Esophagus (tissue), 2 donors: ENCODE measurements at regions not wholly inside any gene's neighbourhood (a gene's known extent, or its start where the extent isn't known, plus 50 kb on each side); places are given as distances from the start of the nearest gene placed in this dataset.
"Not testable (repeated sequence)": the region's sequence is repeated elsewhere in the genome, so short reads cannot be mapped to it uniquely, and the experiment has no call there.

Experiments used
- H3K27ac ChIP-seq, 2 donors: one replicate each; pipeline ENCODE4 v1.5.1; 2013; ENCODE audit warnings: low read depth in 2 of 2, mild to moderate bottlenecking in 2 of 2, inconsistent platforms in 1 of 2, low read length in 1 of 2, moderate library complexity in 1 of 2
- H3K27me3 ChIP-seq, 2 donors: one replicate each; pipeline ENCODE4 v1.6.1; 2013; ENCODE audit warnings: low read length in 2 of 2, control low read depth in 1 of 2, mild to moderate bottlenecking in 1 of 2; ENCODE audit not compliant: insufficient read depth in 2 of 2, control insufficient read depth in 1 of 2
- H3K36me3 ChIP-seq, 2 donors: one replicate each; pipeline ENCODE4 v1.6.1; 2013; ENCODE audit warnings: low read length in 1 of 2; ENCODE audit not compliant: control insufficient read depth in 2 of 2, insufficient read depth in 2 of 2
- H3K4me1 ChIP-seq, 2 donors: one replicate each; pipeline ENCODE4 v1.6.1; 2013; ENCODE audit warnings: low read length in 1 of 2; ENCODE audit not compliant: control insufficient read depth in 2 of 2, insufficient read depth in 2 of 2
- H3K4me3 ChIP-seq, 2 donors: one replicate each; pipeline ENCODE4 v1.5.1; 2013; ENCODE audit warnings: low read length in 2 of 2, mild to moderate bottlenecking in 2 of 2, low read depth in 1 of 2, moderate library complexity in 1 of 2
- H3K9me3 ChIP-seq, 2 donors: one replicate each; pipeline ENCODE4 v1.6.1; 2013; ENCODE audit warnings: mild to moderate bottlenecking in 2 of 2, low read depth in 1 of 2, low read length in 1 of 2, moderate library complexity in 1 of 2; ENCODE audit not compliant: control insufficient read depth in 2 of 2, insufficient read depth in 1 of 2
- WGBS, 2 donors: extraction: QIAGEN DNeasy Blood & Tissue Kit; methylation state at CpG; one replicate each; pipeline ENCODE4 v1.1.7; 2013; 5-methylcytosine and 5-hydroxymethylcytosine counted together
- donor health status: healthy with polysubstance abuse.
- donor health status: Bipolar disorder and iron deficiency.

DNA sequence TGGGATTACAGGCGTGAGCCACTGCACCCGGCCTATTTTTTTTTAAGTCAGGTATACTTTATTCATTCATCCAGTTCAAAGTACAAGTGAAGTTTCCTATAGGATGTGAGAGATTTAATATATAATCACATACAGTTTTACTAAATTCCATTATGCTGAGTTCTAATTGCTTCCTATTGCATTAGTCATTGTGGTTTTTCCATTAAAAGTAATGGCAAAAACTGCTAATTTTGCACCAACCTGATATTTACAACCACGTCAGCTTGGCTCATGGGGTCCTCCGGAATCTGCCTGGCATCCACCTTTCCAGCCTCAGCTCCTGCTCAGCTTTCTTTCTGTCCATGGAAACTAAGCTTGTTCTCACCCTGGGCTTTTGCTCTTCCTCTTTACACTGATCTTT, 67.0 kb upstream of the CSRP2 start:
- Histone ChIP-seq H3K4me3 (no peak overlapping the region), H3K27me3 (no peaks in the 10 kb centered on the region), H3K36me3 (no peaks in the 10 kb centered on the region), H3K4me1 (no peaks in the 10 kb centered on the region), H3K27ac (no peak overlapping the region), H3K9me3 (no peaks in the 10 kb centered on the region)
- 88 to 93% methylated on average over 4 of the region's 4 CpGs for WGBS, 2 donors

DNA sequence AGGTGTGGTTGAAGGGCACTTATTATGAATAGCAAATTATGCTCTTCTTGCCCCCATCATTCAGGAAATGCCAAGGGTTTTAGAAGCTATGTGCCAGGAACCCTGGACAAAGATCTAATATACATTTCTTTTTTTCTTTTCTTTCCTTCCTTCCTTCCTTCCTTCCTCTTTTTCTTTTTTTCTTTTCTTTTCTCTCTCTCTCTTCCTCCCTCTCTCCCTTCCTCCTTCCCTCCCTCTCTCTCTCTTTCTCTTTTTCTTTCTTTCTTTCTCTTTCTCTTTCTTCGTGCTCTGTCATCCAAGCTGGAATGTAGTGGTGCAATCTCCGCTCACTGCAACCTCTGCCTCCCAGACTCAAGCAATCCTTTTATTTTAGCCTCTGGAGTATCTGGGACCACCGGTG, 66.1 kb upstream of the CSRP2 start:
- WGBS, 2 donors, result 61 to 64% methylated on average over 3 of the region's 3 CpGs
- H3K36me3 ChIP-seq, result no peaks in the 10 kb centered on the region
- H3K27ac ChIP-seq, result no peak overlapping the region
- H3K4me3 ChIP-seq, result no peak overlapping the region
- H3K4me1 ChIP-seq, result no peaks in the 10 kb centered on the region
- H3K9me3 ChIP-seq, result no peaks in the 10 kb centered on the region
- H3K27me3 ChIP-seq, result no peaks in the 10 kb centered on the region

DNA sequence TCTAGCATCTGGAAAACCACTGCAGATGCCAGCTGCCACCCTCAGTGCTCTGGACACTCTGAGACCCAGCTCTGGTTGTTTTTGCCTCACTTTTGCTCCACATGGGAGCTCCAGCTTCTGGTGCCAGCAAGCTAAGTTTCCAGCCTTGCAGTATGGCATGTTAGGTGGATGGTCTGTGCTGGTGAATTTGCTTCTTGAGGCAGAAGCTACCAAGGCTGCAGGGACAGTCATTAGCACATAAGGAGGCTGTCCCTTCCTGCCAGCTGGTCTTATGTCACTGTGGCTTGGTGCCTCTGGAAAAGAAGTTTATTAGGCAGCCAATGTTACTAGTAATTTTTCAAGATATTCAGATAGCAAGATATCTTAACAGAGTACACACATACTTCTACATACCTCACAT, 64.2 kb upstream of the CSRP2 start:
- H3K27me3 ChIP-seq, result no peaks in the 10 kb centered on the region
- H3K36me3 ChIP-seq, result no peaks in the 10 kb centered on the region
- H3K4me3 ChIP-seq, result no peak overlapping the region
- no peaks in the 10 kb centered on the region for H3K4me1 ChIP-seq
- no peak overlapping the region for H3K27ac ChIP-seq
- no peaks in the 10 kb centered on the region for H3K9me3 ChIP-seq

DNA sequence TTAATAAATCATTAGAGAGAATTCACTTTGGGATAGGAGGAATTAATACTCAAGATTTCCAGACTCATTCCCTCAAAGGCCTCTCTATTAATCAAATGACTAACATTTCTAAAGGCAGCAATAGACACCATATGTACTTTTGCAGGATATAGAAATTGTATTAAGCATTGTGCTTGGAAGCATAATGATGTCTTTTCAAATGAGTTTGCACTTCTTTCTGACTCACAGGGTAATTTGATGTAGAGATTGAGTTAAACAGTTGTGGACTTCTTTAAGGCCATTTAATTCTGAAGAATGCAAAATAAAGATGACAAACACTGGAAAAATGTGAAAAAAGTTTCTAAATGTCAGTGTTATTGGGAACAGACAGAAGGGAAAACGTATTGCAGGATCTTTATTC, 63.4 kb upstream of the CSRP2 start:
- WGBS, 2 donors, result 44 to 46% methylated on average over 1 of the region's 1 CpG
- Histone ChIP-seq H3K4me1 (no peaks in the 10 kb centered on the region), H3K9me3 (no peaks in the 10 kb centered on the region), H3K27ac (no peak overlapping the region), H3K36me3 (no peaks in the 10 kb centered on the region), H3K27me3 (no peaks in the 10 kb centered on the region), H3K4me3 (no peak overlapping the region)

GRCh38 chr12:76940671-76941445, 62.0 kb upstream of the CSRP2 start:
- Histone ChIP-seq H3K27ac (no peak overlapping the region), H3K27me3 (no peaks in the 10 kb centered on the region), H3K36me3 (no peaks in the 10 kb centered on the region), H3K9me3 (no peaks in the 10 kb centered on the region), H3K4me1 (no peaks in the 10 kb centered on the region), H3K4me3 (no peak overlapping the region)
- WGBS, 2 donors, result 84 to 89% methylated on average over 3 of the region's 3 CpGs

DNA sequence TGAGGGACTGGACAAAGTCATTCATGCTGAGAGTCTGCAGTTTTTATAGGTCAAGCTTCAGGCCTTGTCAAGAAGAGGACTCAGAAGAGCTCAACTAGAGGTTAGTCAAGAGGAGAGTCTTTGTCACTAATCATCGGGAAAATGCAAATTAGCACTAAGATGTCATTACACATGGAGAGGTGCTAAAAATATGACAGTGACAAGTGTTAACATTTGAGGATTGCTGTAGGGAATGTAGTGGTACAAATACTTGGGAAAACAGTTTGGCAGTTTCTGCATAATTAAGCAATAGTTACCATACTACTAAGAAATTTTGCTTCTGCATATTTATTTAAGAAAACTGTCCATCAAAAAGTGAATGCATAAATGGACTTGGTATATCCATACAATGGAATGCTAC, 60.9 kb upstream of the CSRP2 start:
- 77 to 86% methylated on average over 1 of the region's 1 CpG for WGBS, 2 donors
- no peak overlapping the region for H3K27ac ChIP-seq
- H3K9me3 ChIP-seq, result no peaks in the 10 kb centered on the region

GRCh38 chr12:76936275-76937193, 57.7 kb upstream of the CSRP2 start:
- H3K4me1 ChIP-seq, result no peaks in the 10 kb centered on the region
- H3K27me3 ChIP-seq, result no peaks in the 10 kb centered on the region
- WGBS, 2 donors, result 89 to 90% methylated on average over 14 of the region's 14 CpGs
- no peaks in the 10 kb centered on the region for H3K36me3 ChIP-seq
- H3K9me3 ChIP-seq, result no peaks in the 10 kb centered on the region
- H3K4me3 ChIP-seq, result no peak overlapping the region
- H3K27ac ChIP-seq, result no peak overlapping the region

More for the DNA sequence above, 60.9 kb upstream of the CSRP2 start:
- no peaks in the 10 kb centered on the region for H3K27me3 ChIP-seq
- H3K4me3 ChIP-seq, result no peak overlapping the region
- no peaks in the 10 kb centered on the region for H3K4me1 ChIP-seq
- no peaks in the 10 kb centered on the region for H3K36me3 ChIP-seq

GRCh38 chr12:76933392-76933791, 54.6 kb upstream of the CSRP2 start:
- not testable (repeated sequence) for H3K27ac ChIP-seq, H3K27me3 ChIP-seq, H3K4me3 ChIP-seq, H3K4me1 ChIP-seq, H3K36me3 ChIP-seq, H3K9me3 ChIP-seq
- WGBS, 2 donors, result 90 to 94% methylated on average over 4 of the region's 4 CpGs

DNA sequence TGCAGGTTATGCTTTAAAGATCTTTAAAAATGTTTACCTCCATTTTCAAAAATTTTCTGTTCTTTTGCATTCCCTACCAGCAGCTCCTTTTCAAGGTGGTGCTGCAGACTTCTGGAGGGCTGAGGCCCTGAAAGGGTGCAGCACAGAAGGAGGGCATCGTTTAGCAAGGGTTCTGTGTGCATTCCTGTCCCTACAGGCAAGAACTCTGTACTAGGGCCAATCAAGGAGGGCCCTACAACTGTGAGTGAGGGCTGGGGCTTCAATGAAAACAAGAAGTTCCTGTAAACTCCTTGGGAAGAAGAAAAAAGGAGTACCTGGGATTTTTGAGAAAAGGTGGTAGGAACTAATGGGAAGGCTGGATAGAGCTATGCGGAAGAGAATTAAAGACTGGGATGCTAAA, 50.7 kb upstream of the CSRP2 start:
- Histone ChIP-seq H3K4me1 (no peaks in the 10 kb centered on the region), H3K36me3 (no peaks in the 10 kb centered on the region), H3K27me3 (peaks cover 0 to 2% of the 10 kb centered on the region in 2 donors), H3K4me3 (no peak overlapping the region), H3K27ac (no peak overlapping the region), H3K9me3 (no peaks in the 10 kb centered on the region)
- WGBS, 2 donors, result 52 to 58% methylated on average over 2 of the region's 2 CpGs
